NCI-H1092 treated with DMSO at 0.1 percent for 48 hours (cell line): ENCODE measurements at regions not wholly inside any gene's neighbourhood (a gene's known extent, or its start where the extent isn't known, plus 50 kb on each side); places are given as distances from the start of the nearest gene placed in this dataset.
"Not testable (repeated sequence)": the region's sequence is repeated elsewhere in the genome, so short reads cannot be mapped to it uniquely, and the experiment has no call there.

Source experiments
- DNase-seq: peaks from one replicate; lab custom pipeline; 2025; lab: John Stamatoyannopoulos, UW

DNA sequence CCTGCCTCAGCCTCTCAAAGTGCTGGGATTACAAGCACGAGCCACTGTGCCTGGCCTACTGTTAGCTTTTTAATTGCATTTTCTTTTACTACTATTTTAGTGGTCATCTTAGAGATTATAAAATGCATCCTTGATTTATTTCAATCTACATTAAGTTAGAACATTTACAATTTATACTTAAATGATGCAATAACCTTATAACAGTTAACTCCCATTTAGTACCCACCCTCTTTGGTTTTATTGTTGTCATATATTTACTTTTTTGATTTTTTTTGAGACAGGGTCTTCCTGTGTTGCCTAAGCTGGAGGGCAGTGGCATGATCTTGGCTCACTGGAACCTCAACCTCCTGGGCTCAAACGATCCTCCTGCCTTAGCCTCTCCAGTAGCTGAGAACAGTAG lies 77.3 kb downstream of the PPCDC start:
- DNase-seq: no peak

DNA sequence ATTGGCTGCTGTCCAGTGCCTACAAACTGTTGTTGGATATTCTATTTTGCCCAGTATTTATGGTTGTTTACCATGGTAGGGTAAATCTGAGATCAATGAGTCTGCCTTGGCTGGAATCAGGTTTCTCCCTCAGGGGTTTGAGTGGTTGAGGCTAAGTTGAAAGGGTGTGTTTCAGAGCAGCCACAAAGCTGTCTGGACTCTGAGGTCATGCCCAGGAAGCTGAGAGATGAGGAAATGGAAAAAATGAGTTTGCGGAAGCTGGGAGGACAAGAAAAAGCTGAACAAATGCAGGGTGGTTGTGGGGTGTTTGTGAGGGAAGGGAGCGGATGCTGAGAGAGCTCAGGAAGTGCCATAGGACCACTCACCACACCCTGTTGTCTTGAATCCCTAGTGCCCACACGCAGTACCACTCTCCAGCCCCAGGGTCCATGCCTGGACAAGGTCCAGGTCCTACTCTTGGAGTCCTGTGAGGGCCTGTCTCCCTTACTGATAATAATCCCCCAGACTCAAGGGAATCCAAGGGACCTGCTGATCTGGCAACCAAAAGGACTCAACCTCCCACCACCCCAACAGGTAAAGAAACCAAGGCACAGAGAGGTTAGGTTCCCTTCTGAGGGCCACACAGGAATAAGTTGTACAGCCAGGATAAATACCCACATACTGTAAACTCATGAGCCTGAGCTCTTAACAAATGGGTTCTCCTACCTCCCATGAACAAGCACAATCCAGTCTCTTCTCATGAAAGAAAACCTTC lies 81.6 kb downstream of the PPCDC start:
- DNase-seq: peak; percentile 19

DNA sequence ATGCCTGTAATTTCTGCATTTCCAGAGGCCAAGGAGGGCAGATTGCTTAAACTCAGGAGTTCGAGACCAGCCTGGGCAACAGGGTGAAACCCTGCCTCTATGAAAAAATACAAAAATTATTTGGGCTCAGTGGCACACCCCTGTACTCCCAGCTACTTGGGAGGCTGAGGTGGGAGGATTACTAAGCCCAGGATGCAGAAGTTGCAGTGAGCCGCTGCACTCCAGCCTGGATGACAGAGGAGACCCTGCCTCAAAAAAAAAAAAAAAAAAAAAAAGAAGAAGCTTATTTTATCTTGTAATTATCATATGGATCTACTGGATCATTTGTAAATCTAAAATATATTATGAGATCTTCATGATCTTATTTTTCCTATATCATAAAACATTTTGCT lies 84.1 kb downstream of the PPCDC start:
- DNase-seq: no peak

DNA sequence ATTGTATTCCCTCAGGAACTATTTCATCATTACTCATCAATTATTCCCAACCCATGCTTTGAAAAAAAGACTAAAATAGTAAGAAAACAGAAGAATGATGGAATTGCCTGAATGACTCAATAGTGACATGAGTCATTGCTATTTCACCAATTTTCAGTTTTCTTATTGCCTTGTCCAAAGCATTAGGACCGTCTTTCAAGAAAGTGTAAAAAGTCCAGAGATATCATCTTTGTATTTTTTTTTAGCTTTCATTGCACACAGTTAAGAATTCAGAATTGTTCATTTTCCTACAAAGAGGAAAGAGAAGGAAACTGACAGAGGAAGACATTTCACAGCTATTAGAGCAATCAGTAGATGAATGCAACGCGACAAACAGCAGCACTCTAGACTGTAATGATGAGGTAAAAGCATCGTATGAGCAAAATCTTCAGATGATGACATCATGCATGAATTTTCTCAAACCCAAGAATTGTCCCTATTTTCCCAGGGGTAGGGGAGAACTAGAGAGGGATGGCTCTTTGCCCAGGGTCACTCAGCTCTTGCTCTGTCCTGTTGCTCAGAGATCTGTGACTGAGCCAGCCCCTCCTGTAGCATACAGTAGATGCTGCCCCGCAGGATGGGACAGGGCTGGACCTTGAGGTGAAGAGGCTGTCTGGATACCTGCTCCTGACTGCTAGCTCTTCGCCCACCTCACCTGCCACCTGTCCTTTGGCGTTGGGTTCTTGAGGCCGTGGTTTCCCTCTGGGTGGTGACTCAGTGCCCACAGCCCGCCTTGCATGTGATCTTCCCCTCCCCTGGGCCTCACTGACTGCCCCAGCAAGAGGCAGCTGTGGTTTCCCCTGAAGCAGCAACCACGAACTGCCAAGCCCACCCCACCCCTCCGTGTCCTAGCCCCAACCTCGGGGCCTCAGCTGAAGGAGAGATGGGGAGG lies 84.8 kb downstream of the PPCDC start:
- DNase-seq: no peak

- DNase-seq: no peak
These were observed 85.8 kb downstream of the PPCDC start for GRCh38 chr15:75109021-75109735.

- no peak for DNase-seq
These were observed 86.3 kb downstream of the PPCDC start for GRCh38 chr15:75109736-75110130.

DNA sequence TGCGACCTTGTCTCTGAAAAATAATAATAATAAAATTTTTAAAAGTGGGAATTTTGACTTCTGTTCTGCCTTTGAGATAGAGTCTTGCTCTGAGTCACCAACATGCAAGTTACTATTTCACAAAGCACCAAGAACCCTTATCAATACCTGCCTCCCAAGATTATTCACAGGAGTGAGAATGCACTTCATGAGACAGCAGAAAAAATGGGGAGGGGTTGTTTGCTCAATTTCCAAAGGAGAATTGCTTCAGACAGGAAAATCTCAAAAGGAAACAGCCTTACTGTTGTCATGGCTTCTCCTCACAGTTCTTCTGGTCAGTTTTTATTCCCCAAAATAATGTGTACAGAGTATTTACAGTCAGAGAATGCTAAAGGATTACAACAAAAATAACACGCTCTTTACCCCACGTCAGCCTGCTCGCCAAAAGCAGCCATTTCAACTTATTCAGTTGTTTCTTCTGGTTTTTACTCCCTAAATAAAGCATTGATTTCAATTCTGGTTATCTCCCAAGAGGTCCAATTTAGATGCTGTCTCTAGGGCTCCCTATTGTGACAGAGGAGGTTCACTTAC lies 89.0 kb downstream of the PPCDC start:
- no peak for DNase-seq

DNA sequence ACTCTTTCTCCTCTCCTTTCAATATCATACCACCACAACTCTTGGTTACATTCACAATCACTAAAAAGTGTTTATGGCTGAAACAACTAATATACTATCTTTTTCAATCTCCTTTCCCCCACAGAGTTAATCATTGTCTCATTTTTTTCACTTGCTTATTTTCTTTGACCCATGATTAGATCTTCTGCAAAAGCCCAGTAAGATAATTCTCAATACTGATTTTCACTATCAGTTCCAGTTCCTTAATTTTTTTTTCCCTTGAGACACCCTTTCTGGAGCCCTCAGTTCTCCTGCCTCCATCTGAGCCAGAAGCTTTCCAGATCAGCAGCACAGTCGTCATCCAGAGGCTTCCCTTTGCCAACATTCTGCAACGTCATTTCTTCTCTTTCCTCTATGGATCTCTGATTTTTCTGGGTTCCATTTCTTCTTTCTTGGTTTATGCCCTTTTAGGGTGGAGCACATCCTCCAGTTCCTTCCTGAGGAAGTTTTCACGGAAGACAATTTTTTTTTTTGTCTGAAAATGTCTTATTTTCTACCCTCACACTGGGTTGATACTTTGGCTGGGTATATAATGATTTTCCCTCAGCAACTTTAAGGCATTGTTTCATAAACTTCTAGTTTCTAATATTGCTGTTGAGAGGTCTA lies 88.7 kb upstream of the C15orf39 start:
- DNase-seq: no peak

- DNase-seq: no peak
These were observed 87.4 kb upstream of the C15orf39 start for GRCh38 chr15:75114327-75114726.

- DNase-seq: no peak
These were observed 86.9 kb upstream of the C15orf39 start for GRCh38 chr15:75114796-75115195.

GRCh38 chr15:75115411-75115913 lies 86.2 kb upstream of the C15orf39 start:
- DNase-seq: not testable (repeated sequence)

DNA sequence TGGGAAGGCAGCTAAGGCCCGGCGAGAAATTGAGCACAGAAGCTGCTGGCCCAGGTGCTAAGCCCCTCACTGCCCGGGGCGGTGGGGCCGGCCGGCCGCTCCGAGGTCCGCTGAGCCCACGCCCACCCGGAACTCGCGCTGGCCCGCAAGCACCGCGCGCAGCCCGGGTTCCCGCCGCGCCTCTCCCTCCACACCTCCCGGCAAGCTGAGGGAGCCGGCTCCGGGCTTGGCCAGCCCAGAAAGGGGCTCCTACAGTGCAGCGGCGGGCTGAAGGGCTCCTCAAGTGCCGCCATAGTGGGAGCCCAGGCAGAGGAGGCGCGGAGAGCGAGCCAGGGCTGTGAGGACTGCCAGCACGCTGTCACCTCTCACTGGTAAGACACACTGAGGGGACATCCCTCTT lies 85.5 kb upstream of the C15orf39 start:
- DNase-seq: not testable (repeated sequence)

- no peak for DNase-seq
These were observed 83.7 kb upstream of the C15orf39 start for GRCh38 chr15:75117993-75118392.

DNA sequence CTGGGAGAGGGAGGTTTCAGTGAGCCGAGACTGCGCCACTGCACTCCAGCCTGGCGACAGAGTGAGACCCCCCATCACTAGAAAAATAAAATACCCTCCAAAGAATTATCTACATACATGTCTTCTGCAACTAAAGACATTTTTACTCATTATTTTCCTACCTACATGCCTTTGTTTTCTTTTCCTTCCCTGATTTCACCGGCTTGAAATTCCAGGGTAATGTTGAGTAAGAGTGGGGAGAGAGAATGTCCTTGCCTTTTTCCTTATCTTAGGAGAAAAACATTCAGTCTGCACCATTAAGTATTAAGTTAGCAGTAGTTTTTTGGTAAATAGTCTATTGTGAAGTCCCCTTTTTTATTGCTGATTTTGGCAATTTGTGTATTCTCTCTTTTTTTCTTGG lies 82.4 kb upstream of the C15orf39 start:
- DNase-seq: not testable (repeated sequence)

GRCh38 chr15:75121491-75121890 lies 80.2 kb upstream of the C15orf39 start:
- no peak for DNase-seq

DNA sequence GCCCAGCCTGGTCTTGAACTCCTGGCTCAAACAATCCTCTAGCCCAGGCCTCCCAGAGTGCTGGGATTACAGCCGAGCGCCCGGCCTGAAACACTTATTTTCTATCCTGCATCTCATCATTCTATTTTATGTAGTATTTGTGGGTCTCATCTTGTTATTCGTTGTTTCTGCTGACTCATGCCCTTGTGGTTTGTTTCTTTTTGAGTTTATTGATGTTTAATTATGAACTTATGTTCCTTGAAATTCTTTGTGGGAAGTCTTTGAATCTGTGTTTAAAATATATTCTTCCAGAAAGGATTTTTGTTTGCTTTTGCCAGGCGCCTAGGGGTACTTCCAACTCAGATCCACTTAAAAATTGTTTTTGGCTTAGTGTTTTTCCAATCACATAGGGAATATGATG lies 78.3 kb upstream of the C15orf39 start:
- no peak for DNase-seq

DNA sequence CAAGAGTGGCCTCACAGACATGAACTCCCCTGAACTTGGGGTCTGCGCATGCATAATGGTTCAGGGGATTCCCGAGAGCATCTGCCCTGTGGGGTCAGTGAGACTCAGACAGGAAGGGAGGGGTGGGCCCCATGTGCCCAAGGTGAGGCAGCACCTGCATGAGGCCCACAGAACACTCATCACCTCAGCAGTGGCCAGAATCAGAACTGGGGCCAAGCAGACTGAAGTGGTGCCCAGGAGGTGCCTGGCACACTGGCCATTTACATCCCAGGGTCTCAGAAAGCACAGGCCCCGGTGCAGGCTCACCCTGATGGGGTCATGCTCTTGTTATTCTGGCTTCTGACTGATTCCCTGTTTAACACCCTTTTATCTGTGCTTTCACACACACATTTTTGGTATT lies 77.4 kb upstream of the C15orf39 start:
- DNase-seq: not testable (repeated sequence)

GRCh38 chr15:75125935-75126334 lies 75.7 kb upstream of the C15orf39 start:
- DNase-seq: no peak

GRCh38 chr15:75126864-75127580 lies 74.7 kb upstream of the C15orf39 start:
- DNase-seq: no peak

DNA sequence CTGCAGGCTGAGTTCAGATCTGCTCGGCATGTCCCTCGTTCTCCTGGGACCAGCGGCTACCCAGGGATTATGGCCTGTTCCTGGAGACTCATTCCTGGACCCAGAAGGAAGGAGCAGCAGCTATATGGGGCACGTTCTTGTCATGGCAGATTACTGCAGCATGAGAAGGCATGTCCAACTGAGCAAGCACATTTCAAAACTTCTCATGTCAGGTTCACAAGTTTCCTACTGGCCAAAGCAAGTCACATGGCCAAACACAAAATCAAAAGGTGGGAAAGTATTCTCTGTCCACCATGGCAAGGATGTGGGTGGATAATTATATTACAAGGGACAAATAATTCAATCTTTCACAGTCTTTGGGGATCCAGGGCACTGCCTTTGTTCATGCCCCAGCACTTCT lies 71.9 kb upstream of the C15orf39 start:
- DNase-seq: no peak

GRCh38 chr15:75131269-75131643 lies 70.4 kb upstream of the C15orf39 start:
- DNase-seq: no peak
